GM18909 (cell line): ENCODE measurements at regions not wholly inside any gene's neighbourhood (a gene's known extent, or its start where the extent isn't known, plus 50 kb on each side); places are given as distances from the start of the nearest gene placed in this dataset.
A peak's percentile ranks its signal among the peaks of the same experiment; 100 is the strongest.

Experiments
- ATAC-seq: cut with Tn5 transposase; IDR thresholded peaks from one replicate; pipeline ENCODE4 v1.9.1; 2021; ENCODE audit warnings: mild to moderate bottlenecking; ENCODE audit not compliant: unreplicated experiment, poor library complexity

GRCh38 chr6:165855856-165856255 lies 192.8 kb upstream of the PDE10A start:
- no peak for ATAC-seq

- ATAC-seq = no peak
Observed at GRCh38 chr6:165854863-165855593, 192.0 kb upstream of the PDE10A start.

- ATAC-seq = no peak
Observed at GRCh38 chr6:165854061-165854862, 191.2 kb upstream of the PDE10A start.

DNA sequence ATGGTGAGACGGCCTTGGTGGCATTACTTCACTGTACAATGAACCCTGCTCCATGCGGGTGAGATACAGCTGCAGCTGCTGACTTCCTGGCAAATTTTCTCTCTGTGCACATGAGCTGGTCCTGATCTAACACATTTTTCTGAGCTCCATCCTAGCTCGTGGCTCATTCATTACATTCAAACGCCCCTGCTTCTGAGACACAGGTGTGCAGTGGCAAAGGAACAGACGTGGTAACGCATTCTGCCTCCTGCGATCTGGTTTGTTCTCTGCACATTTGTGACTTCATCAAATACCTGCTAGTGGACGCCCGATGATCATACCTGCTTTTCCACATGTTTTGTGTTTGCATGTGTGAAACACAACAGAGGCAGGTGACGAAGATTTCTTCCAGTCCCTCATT lies 189.6 kb upstream of the PDE10A start:
- ATAC-seq = no peak

DNA sequence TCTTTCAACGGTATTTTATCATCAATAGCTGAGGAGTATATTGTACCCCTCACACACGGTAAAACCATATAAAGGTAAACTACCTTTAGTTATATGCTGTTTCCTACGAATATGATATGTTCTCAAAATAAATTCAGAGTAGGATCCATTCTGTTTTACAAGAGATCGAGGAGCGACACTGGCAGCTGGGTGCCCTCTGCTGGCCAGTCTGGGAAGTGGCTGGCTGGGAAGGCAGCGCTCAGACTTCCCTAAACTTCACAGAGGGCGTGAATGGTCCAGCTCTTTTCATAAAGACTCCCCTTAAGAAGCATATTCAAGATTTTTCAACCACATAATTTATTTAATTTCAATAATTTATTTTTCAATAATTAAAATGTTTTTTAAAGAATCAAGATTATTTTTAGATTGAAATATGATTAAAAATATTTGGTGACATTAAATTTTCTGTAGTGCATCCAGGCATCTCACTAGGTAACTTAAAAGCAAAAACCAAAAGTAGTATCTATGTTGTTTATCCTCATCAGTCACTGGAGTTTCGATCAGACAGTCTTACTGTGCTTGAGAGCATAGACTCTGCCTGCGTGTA lies 187.5 kb upstream of the PDE10A start:
- peak; percentile 80 for ATAC-seq

GRCh38 chr6:165849534-165850430 lies 186.7 kb upstream of the PDE10A start:
- ATAC-seq = no peak

GRCh38 chr6:165848086-165848426 lies 185.0 kb upstream of the PDE10A start:
- ATAC-seq = no peak

DNA sequence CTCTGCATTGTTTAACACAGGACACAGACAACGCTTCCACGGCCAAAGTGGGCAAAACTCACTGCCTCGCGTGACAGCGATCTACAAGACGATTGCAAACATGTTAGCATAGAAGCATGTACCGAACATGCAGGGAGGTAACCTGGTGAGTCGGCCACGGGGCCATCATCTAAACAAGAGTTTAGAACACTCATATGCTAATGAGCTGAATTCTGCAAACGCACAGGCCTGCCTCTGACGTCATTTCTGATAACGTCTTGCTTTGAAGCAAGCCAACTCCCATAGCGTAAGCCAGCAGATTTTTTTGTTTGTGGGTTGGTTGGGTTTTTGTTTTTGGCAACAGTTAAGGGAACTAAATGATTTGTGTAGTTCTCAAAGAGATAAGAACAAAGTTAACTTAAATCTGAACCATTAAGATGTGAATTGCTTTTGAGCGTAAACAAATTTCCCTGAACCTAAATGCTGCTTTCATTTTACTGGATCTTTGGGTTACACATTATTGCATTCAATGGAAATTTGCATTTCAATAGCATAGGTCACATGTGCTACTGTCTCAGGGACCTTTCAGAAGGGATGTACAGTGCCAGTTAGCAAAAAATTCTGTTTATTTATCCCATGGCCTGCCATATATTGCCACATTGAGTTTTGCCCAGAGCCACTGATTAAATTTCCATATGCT lies 184.5 kb upstream of the PDE10A start:
- ATAC-seq = no peak

DNA sequence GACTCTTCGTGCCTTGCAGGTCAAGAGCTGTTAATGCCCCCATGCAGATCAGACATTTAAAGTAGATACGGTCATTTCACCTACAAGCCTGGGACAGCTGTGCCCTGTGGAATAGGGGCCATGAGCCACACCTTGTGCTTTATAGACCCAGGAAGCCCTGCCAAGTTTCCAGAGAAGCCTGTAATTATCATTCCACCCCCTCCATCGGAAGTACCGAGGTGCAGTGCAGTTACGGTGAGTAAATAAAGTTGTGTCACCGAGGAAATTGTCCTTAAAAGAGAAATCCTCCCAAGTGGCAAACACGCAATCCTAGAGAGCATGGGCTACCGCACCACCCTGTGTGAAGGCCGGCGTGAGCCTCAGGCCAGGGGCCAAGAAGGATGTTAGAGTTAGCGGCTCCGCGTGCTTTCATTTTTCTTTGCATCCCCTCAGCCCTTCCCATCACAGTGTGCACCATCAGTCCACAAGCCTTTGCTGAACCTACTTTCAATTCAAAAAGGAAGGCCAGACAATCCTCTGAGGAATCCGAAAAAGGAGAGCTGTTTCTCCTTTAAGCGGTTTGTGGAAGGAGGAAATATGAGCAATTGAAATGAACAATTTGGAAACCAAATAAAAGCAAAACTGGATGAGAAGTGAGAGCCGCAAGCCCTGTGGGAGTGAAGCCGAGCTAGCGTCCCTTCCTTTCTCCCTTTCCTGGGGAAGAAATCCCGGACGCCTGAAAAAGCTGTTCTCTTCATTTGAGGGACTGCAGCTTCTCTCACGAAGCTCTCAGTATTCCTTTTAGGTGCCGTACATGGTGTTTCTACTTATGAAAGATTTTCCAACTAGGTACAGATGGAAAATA lies 183.3 kb upstream of the PDE10A start:
- ATAC-seq = no peak

DNA sequence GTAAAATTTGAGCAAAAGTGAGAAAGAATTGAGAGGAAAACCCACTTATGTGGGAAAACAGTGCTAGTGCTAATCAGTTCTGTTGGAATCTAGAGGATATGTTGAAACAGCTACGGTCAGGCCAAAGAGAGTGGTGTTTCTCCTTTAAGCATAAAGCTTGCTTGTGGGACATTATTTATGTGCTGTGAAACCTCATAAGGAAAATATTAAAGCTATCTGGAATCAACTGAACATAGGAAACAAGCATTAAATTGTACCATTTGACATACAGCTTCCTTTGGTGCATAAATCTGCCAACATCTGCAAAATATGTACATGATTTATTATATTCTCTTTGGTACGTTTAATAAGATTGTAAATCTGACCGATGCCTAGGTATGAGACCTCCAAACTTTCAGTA lies 182.5 kb upstream of the PDE10A start:
- ATAC-seq = no peak

DNA sequence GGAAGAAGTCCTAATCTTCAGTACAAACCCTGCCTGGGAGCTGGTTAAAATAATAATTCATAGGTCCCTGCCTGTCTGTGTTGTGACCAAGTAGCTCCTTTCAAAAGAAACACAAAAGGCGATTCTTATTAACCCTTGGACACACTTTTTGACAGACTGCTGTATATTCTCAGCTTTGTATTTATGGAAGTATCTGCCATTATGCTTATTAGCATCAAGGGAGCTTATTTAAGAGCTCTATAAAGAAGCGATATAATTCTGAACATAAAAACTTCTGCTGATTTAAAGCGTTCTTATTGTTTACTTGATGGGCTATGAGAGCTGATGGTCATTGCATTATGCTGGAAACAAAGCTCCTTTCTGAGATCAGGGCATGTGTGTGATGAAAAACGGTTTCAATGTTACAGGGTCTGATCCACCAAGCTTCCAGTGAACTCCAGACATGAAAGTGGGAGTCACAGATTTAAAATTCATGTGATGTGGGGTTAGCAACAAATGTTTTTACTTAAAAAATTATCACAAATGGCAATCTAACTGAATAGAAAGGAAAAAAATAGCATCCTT lies 181.8 kb upstream of the PDE10A start:
- no peak for ATAC-seq

GRCh38 chr6:165844232-165844631 lies 181.2 kb upstream of the PDE10A start:
- no peak for ATAC-seq

DNA sequence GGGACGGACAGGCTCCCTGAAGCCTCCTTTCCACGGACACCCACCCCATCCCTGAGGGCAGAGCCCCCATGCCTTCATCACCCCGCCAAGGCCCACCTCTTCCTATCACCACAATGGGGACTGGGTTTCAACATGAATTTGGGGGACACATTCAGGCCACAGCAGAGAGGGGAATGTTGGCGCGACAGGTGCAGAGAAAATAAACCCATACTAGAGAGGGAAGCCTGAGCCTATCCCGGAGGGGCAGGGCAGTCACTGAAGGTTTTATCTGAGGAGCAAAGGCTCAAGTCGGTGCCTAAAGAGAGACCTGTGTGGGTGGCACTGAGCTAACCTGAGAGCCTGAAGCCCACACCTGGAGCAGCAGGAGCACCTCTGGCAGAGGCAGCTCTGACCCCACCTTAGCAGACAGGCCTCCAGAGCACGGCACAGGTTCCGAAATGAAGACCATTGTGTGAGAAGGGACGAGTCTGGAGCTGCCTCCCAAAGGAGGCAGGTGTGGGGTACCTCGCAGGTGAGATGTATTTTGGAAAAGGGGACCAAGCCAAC lies 180.6 kb upstream of the PDE10A start:
- ATAC-seq = no peak

- no peak for ATAC-seq
Observed at GRCh38 chr6:165843121-165843520, 180.1 kb upstream of the PDE10A start.

DNA sequence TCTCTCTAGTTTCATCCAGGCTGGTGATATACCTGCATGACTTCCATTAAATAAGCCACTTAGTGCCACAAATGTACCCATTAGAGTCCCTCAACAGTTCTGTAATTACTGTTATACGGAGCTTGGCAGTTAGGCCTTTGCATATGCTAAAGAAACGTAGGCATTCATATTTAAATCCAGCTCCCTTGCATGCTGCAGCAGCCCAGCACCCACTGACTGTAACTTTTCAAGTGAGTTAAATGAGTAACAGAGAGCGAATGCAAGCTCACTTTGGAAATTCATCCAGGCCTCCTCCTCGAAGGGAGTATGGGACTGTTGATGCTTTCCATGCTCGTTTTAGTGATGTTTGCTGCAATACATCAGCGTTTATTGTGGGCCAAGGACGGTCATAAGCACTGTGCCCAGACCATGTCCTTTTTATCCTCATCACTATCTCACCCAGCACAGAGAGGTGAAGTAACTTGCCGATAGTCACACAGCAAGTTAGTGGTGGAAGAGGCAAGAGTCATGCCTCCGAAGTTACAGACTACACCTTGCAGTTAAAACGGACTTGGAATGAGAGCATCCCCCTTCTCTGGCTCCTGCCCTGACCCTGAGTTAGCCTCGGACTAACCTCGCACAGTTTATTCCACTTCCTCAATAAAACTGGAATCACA lies 179.4 kb upstream of the PDE10A start:
- ATAC-seq = no peak

GRCh38 chr6:165841153-165841558 lies 178.1 kb upstream of the PDE10A start:
- ATAC-seq = no peak

- no peak for ATAC-seq
Observed at GRCh38 chr6:165837948-165838745, 175.1 kb upstream of the PDE10A start.
